GM20000 (cell line): ENCODE measurements at regions not wholly inside any gene's neighbourhood (a gene's known extent, or its start where the extent isn't known, plus 50 kb on each side); places are given as distances from the start of the nearest gene placed in this dataset.
"Not testable (repeated sequence)": the region's sequence is repeated elsewhere in the genome, so short reads cannot be mapped to it uniquely, and the experiment has no call there.

ENCODE experiments used
- DNase-seq: peaks from one replicate; pipeline ENCODE4 v3.0.0; 2012; ENCODE audit warnings: low spot score
- TF ChIP-seq, protein P1 (sequence below): IDR thresholded peaks from 2 replicates; pipeline ENCODE4 v1.5.1; 2012; ENCODE audit warnings: mild to moderate bottlenecking, control low read depth; ENCODE audit errors: extremely low read depth, missing control alignments

DNA sequence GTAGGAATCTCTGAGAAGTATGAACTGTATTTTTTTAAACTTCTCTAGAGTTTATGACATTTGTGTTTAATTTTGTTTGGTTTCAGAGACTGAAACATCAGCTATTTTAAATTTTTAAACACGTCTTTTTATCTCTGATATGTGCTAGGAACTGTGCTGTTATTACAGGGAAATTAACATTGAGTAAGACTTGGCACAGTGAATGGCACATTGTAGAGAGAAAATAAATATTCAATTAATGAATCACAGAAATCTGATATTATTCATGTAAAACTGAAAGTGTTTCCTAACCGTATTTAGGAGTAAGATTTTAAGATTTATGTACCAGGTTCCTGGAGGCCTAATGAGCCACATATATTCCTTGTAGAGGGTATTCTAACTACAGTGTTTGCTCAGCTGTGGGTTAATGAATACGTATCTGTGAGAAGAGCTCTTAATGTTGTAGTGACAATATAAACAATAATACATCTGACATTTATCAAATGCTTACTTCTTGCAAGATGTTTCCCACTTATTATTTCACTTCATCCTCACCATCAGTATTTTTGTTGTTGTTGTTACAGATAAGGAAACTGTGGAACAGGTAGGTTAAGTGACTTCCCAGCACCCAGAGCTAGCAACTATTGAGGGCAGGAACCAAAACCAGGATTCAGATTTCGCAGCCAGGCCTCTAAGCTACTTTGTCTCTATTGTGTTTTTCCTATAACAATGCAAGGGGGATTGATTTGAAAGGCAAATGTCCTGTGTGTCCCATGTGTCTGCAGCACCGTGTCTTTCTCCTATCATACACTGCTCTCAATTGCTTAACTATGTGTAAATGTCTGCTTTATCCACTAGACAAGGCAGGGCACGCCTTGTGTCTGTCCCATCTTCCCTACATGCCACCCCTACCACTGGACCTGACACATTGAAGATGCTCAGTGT is 121.1 kb upstream of the FAM9C start:
- TF ChIP-seq, protein P1, sequence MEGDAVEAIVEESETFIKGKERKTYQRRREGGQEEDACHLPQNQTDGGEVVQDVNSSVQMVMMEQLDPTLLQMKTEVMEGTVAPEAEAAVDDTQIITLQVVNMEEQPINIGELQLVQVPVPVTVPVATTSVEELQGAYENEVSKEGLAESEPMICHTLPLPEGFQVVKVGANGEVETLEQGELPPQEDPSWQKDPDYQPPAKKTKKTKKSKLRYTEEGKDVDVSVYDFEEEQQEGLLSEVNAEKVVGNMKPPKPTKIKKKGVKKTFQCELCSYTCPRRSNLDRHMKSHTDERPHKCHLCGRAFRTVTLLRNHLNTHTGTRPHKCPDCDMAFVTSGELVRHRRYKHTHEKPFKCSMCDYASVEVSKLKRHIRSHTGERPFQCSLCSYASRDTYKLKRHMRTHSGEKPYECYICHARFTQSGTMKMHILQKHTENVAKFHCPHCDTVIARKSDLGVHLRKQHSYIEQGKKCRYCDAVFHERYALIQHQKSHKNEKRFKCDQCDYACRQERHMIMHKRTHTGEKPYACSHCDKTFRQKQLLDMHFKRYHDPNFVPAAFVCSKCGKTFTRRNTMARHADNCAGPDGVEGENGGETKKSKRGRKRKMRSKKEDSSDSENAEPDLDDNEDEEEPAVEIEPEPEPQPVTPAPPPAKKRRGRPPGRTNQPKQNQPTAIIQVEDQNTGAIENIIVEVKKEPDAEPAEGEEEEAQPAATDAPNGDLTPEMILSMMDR = no peak
- DNase-seq = no peak

DNA sequence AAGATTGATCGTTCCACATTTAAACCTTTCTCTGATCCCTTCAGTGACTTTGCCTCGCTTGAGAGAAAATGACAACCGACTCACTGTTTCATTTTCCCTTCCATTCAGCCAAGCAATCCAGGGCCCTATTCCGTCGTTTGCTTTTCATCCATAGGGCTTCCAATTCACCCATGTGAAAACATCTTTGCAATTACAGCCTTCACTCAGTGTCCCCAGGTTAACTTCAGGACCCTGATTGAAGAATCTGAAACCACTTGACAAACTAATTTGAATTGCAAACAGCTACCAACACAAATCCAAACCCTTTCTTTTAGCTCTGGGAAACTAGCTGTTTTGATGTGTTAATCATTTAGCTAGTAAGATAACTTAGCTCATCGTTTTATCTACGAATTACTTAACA is 120.2 kb upstream of the FAM9C start:
- TF ChIP-seq, protein P1 = no peak
- no peak for DNase-seq

DNA sequence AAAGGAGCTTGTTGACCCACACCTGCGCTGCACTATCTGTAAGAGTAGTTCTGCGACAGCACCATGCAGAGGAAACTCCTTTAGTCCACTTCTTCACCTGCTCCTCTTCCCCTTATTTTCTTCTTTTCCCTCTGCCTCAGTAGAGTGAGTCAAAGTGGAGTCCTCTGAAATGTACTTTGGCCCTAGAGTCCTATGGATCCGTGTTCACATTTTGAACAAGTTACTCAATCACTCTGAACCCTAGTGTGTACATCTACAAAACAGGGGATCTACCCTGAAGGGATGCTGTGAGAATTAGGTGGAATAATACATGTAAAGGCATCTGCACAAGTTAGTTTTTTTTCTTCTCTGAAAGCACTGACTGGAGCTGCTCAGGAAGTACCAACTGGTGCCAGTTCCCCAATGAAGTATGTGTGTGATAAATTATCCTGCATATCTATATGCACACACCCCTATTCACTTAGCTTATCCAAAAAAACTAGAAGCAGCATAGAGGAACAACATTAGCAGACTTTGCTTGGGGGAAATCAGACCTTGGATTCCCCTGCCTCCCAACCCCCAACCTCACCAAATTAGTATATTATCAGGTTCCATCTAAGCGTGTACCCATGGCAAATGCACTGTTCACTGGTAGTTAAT is 118.5 kb upstream of the FAM9C start:
- DNase-seq = no peak
- TF ChIP-seq, protein P1 = no peak

DNA sequence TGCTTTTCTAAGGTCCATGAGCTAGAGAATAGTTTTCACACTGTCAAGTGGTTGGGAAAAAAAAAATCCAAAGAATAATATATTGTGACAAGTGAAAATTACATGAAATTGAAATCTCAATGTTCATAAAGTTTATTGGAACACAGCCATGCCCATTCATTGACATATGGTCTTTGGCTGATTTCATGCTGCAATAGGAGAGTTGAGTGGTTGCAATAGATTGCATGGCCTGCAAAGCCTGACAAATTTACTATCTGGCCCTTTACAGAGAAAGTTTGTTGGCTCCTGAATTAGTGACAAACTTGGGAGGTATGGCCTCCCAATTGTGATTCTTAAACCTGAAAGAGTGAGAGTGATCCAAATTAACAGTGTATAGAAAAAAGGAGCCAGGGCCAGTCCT is 115.5 kb upstream of the FAM9C start:
- TF ChIP-seq, protein P1 = no peak
- no peak for DNase-seq

DNA sequence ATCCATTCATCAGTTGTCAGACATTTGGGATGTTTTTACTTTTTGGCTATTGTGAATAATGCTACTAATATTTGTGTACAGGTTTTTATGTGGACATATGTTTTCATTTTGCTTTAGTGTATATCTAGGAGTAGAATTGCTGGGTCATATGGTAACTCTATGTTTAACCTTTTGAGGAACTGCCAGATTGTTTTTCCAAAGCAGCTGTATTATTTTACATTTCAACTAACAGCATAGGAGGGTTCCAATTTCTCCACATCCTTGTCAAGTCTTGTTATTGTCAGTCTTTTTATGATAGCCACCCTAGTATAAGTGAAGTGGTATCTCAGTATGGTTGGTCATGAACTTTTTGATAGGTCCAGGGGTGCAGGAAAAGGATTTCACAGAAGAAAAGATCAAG is 114.5 kb upstream of the FAM9C start:
- TF ChIP-seq, protein P1 = no peak

DNA sequence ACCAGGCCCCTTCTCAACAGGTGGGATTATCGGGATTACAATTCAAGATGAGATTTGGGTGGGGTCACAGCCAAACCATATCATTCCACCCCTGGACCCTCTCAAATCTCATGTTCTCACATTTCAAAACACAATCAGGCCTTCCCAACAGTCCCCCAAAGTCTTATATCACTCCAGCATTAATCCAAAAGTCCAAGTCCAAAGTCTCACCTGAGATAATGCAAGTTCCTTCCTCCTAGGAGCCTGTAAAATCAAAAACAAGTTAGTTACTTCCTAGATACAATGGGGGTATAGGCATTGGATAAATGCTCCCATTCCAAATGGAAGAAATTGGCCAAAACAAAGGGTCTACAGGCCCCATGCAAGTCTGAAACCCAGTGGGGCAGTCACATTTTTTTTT is 111.1 kb upstream of the FAM9C start:
- not testable (repeated sequence) for DNase-seq

More for the DNA sequence above, 114.5 kb upstream of the FAM9C start:
- DNase-seq = no peak

DNA sequence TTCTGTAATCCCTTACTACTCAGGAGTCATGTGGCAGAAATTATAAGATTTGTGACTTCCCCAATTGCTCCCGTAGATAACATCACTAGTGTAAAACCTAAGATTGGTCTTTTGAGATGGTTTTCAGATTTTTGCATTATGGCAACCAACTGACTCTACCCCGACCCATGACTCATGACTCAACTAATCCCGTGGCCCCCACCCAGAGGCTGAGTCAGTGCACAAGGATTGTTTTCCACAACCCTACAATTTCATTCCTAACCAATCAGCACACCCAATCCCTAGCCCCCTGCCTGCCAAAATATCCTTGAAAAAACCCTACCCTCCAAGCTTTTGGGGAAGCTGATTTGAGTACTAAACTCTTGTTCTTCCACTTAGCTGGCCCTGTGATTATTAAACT is 109.4 kb upstream of the FAM9C start:
- TF ChIP-seq, protein P1 = no peak
- no peak for DNase-seq
